ENCODE measurements at regions not wholly inside any gene's neighbourhood (a gene's known extent, or its start where the extent isn't known, plus 50 kb on each side); places are given as distances from the start of the nearest gene placed in this dataset.
"Not testable (repeated sequence)": the region's sequence is repeated elsewhere in the genome, so short reads cannot be mapped to it uniquely, and the experiment has no call there.

DNA sequence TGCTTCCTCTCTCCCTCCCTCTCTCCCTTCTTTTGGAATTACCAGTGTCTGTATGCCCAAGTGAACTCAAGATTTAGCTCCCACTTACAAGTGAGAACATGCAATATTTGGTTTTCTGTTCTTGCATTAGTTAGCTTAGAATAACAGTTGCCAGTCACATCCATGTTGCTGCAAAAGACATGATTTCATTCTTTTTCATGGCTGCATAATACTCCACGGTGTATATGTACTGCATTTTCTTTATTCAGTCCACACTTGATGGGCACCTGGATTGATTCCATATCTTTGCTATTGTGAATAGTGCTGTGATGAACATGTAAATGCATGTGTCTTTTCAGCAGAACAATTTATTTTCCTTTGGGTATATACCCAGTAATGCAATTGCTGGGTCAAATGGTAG, 97.5 kb upstream of the GRAMD1B start:
- TF ChIP-seq, protein P1, sequence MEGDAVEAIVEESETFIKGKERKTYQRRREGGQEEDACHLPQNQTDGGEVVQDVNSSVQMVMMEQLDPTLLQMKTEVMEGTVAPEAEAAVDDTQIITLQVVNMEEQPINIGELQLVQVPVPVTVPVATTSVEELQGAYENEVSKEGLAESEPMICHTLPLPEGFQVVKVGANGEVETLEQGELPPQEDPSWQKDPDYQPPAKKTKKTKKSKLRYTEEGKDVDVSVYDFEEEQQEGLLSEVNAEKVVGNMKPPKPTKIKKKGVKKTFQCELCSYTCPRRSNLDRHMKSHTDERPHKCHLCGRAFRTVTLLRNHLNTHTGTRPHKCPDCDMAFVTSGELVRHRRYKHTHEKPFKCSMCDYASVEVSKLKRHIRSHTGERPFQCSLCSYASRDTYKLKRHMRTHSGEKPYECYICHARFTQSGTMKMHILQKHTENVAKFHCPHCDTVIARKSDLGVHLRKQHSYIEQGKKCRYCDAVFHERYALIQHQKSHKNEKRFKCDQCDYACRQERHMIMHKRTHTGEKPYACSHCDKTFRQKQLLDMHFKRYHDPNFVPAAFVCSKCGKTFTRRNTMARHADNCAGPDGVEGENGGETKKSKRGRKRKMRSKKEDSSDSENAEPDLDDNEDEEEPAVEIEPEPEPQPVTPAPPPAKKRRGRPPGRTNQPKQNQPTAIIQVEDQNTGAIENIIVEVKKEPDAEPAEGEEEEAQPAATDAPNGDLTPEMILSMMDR (IDR thresholded peaks at IDR 0.05; ENCODE audit: insufficient read depth, low read depth, low read length): not testable (repeated sequence)
- TF ChIP-seq EZH2 (IDR thresholded peaks at IDR 0.05; ENCODE audit: insufficient read depth, low read length): not testable (repeated sequence)

All from astrocyte (in vitro differentiated cells and primary cell).